Iris pigment epithelial cell (primary cell): ENCODE measurements at regions not wholly inside any gene's neighbourhood (a gene's known extent, or its start where the extent isn't known, plus 50 kb on each side); places are given as distances from the start of the nearest gene placed in this dataset.
A peak's percentile ranks its signal among the peaks of the same experiment; 100 is the strongest.
"Not testable (repeated sequence)": the region's sequence is repeated elsewhere in the genome, so short reads cannot be mapped to it uniquely, and the experiment has no call there.

Experiments used
- DNase-seq: peaks from one replicate; pipeline ENCODE4 v3.0.0-alpha.2; 2011; ENCODE audit warnings: low read depth

DNA sequence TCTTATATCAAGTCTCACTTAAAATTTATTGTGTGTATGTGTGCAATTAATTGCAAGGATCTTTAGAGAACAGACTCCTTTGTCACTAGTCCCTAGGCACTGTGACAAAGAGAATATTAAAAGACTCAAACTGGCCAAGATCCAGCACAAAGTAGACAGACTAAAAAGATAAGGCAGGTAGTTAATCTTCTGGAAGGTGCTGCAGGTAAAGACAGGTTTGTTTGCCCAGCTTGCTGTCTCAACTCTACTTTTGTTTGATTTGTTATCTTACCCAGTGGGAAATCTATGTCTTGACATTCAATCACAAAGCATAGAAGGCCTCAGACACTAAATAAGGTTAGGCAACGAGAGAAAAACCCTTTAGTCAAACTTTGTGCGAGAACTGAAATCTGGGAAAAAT, 807.9 kb upstream of the LRRN3 start:
- no peak for DNase-seq

DNA sequence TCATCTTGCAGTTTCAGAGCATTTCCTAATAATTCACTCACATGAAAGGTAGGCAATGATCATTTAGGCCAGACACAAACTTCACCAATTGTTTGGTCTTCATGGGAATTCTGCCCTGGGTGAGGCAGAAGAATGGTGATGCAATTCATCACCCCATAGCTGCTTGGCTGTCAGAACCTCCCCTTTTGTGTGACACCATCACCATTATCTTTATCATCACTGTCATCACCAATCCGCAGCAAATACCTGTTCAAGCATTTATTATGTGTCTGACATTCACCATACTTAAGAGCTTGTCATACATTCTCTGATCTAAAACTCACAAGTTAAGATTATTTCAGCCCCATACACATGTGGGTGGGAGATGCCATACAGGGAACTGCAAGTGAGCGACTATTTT, 799.5 kb upstream of the LRRN3 start:
- DNase-seq = no peak

DNA sequence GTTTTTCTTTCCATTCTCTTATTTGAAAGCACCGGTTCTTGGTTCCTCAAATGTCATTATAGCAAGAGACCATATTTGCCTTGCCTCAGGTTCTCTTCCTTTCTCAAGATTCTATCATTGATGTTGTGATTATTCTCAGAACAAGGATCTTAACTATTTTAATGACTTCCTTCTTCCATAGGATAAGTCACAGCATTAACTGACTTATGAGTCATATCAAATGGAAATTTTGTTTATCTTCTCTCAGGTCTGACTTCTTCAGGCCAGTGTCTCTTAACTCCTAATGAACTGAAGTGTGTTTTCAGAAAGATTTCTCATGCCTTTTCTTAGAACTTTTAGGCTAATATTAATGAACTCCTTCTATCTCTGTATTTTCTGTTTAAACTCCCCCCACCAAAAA, 794.6 kb upstream of the LRRN3 start:
- peak; percentile 9 for DNase-seq

DNA sequence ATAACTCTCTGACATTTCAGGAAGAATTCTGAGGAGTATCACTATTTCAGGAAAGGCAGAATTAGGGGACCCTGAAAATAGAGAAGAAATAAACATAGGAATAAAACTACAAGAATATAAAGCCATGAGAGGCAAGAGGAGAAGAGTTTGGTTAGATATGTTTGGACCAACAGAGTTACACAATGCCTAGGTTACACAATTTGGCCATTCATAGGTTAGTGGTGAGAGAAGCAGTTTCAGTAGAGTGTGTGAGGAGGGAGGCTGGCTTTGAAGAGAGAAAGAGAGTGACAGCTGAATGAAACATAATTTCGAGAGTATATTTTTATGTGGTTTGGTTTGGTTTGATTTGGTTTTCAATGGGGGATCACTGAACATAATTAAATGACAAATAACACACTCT, 783.2 kb upstream of the LRRN3 start:
- peak; percentile 43 for DNase-seq

DNA sequence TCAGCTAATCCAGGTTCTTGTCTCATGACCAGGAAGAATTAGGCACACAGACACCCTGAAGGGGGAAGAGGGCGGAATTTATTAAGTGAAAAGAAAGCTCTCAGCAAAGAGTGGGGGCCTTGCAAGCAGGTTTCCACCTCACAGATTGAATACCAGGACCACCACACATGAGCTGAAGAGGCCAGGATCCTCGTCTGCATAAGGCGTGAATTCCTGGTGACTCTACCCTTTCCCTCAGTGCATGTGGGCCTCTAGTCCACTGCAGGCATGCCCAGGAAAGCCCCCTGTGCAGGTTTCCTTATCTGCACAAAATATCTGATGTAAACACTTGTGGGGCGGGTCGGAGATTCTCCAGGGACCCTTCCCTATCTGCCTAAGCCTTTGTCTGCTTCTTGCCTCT, 782.1 kb upstream of the LRRN3 start:
- DNase-seq = no peak

DNA sequence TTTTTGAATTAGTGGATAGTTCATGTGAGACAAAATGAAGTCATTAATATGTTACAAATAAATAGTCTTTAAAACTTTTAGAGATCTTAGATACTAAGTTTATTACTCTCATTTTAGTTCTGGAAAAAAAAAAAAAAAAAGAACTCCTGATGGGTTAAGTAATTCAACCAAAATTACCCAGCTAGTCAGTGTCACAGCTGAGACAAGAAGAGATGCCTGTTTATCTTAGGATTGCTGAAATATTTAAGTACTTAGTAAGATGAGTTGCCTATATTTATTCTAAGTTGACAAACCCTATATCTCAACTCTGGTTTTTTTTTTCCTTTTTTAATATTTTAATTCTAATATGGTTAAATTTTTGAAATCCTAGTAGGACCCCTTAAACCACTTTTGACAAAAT, 781.0 kb upstream of the LRRN3 start:
- peak; percentile 45 for DNase-seq

DNA sequence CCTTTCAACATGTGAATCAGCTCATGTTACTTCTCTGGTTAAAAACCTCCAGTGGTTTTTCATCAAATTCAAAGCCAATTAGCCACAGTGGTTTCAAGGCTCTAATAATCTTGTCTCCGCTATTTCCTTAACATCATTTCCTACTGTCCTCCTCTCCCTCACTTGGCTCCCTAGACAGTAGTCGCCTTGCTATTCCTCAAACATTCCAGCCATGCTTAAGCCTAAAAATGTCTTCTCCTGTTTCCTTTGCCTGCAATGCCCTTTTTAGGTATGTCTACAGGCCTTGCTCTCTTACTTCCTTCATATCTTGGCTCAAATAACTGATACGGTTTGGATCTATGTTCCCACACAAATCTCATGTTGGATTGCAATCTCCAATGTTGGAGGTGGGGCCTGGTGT, 779.4 kb upstream of the LRRN3 start:
- no peak for DNase-seq

DNA sequence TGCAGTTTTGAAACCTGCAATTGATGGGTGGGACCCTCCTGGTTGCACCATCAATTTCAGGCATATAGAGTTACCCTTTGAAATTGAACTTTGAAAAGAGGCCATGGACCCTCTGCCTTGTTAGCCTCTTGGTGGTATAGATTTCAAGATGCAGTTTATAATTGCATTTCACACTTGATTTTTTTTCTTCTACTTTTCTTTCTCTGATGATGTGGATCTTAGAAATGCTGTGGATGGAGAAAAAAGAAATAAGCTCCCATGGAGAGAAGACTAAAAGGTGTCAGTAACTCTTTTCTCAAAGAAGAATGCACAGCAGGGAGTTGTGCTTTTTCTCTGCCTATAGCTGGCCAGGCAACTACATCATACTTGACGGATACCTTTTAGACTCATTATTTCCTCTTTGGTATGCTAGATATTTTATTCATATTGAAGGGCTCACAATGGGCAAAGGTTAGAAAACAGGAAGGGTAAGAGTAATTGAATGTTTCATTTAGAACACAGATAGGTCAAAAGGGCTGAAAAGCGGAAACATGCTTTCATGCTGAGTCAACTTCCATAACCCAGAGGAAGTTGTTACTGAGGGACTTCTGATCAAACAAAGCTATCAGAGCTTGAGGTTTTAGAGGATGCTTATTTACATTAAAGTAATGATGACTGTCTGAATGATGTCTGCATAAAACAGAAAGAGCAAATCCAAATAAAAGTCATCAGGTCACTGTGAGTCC, 773.2 kb upstream of the LRRN3 start:
- peak; percentile 70 for DNase-seq

DNA sequence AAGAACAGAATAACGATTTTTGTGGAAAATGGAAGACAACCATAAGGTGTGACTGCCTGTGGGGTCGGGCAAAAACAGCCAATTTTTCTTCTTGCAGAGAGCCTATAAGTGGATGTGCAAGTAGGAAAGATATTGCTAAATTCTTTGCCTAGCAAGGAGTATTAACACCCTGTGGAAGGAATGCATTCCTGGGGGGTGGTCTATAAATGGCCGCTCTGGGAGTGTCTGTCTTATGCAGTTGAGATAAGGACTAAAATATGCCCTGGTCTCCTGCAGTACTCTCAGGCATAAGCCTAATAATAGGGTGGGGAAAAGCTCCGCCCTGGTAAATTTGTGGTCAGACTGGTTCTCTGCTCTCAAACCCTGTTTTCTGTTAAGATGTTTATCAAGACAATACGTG, 770.6 kb upstream of the LRRN3 start:
- not testable (repeated sequence) for DNase-seq

DNA sequence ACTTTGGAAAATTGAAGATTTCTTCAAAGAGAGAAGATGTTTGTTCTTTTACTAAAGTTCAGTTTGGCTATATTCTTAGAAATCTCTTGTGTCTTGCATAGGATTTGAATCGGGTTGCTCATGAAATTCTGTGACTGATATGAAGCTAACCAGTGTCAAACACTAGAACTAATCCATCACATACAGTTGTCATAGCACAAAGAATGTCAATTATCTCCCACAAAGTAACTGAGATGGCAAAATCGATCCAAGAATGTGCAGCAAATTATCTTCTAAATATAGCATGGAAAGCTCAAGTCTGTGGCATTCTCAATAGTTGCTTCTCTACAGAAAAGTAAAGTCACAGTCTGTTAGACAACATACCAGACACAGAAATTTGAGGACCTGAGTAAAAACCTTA, 768.1 kb upstream of the LRRN3 start:
- no peak for DNase-seq

DNA sequence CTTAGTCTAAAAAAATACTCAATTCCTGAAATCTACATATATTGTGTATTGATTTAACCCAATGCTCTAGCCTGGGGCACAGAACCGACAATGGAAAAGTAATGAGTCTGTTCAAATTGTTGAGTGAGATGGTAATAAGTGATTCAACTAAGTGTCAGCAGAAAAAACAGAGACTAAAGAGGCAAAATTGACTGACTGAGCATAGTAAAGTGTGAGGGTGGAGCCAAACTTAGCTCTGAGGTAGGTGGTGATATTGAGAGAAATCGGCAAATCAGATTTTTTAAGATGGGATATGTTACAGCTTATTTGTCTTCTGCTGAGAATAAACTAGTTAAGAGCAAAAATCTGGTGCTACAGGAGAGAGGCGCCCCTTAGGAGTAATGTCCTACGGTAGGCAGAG, 764.0 kb upstream of the LRRN3 start:
- DNase-seq = no peak

DNA sequence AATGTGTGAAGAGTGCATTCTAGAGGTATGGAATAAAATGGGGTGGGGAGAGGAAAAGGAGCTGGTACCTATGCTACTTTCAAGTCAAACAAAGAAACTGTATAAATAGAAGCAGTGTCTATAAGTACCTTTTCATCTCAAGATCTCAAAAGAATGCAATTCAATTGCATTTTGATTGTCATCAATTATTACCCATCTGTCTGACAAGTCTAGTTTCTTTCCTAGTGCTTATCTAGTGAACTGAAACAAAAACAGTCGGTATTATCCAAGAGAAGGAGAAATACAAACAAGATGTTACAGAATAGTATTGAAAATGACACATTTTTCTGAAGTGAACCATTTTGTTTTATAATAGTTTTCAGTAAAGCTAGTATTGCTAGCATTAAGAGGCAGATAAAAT, 754.5 kb upstream of the LRRN3 start:
- no peak for DNase-seq

DNA sequence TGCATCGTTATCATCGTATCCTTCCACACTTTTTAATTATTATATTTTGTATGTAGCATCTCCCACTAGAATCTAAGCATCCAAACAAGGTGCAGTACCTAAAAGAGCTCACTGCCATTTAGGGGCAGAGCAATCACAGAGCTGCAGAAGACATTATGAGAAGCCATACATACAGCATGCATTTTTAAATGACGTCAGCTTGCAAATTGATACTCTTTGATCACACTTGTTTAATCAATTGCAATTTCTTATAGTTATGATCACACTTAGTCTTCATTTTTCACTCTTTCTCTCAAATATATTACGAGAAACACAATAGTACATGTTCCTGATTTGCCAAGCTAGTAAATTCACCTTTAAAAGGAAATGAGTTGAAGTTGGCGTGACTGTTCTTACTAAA, 753.3 kb upstream of the LRRN3 start:
- no peak for DNase-seq

DNA sequence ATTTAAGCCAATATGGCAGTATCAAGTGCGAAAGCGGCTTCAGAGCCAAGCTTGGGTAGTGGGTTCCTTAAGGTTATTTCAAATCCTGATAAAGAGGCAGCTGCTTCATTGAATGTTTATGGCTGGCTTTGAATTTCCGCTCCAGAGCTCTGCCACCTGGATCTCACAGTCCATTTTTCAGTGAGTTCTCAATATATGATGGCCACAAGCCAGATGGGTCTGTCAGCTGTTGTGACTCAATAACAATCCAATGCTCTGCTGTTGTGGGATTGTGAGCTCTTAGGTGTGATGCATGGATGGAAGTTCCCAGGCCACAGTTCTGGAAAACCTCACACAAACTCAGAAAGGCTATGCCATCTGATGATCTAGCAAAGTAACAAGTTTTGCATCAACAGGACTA, 743.8 kb upstream of the LRRN3 start:
- peak; percentile 12 for DNase-seq

DNA sequence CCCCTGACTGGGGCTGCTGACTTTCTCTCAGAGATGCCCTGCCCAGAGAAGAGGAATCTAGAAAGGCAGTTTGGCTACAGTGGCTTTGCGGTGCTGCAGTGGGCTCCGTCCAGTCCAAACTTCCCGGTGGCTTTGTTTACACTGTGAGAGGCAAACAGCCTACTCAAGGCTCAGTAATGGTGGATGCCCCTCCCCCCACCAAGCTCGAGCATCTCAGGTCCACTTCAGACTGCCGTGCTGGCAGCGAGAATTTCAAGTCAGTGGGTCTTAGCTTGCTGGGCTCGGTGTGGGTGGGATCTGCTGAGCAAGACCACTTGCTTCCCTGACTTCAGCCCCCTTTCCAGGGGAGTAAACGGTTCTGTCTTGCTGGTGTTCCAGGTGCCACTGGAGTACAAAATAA, 734.5 kb upstream of the LRRN3 start:
- no peak for DNase-seq

DNA sequence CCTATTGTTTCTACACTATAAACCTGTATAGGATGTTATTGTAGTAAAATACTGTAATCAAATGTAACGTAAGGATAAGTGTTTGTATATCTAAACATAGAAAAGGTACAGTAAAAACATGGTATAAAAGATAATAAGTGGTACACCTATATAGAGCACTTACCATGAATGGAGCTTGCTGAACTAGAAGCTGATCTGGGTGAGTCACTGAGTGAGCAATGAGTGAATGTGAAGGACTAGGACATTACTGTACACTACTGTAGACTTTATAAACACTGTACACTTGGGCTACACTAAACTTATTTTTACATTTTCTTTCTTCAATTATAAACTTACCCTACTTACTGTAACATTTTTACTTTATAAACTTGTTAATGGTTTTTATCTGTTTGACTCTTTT, 732.9 kb upstream of the LRRN3 start:
- peak; percentile 56 for DNase-seq

DNA sequence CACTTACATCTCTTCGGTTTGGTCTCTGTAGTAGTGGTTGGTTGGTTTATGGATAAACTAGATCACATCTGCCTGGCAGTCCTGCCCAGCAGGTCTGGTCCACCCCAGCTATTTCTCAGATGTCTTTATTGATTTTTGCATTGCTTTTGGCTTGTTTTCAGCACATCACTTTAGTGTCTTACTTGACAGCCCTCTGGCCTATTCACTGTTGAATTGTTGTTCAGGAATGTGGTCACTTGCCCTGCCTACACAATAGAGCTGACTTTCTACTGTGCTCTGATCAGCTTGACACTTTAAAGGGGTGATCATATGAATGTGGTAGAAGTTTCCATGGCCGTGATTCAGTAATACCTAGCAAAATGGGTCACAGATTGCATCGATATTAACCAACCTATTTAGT, 719.2 kb upstream of the LRRN3 start:
- no peak for DNase-seq

DNA sequence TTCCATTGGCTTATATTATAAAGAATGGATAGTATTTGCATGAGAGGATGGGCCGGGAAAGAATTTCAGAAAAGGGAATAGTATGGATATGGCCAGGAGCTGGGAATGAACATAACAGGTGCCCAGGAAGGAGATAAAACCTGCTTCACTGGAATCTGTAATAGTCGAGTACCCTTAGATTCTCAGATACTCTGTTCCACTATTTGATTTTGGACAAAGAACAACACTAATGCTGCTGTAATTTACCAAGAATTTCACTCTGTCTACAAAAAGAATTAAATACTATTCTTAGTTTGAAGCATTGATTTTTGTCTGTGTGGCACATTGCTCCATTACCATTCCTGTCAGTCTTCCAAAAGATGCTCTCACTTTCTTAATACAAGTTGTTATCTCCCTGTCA, 718.2 kb upstream of the LRRN3 start:
- DNase-seq = no peak

DNA sequence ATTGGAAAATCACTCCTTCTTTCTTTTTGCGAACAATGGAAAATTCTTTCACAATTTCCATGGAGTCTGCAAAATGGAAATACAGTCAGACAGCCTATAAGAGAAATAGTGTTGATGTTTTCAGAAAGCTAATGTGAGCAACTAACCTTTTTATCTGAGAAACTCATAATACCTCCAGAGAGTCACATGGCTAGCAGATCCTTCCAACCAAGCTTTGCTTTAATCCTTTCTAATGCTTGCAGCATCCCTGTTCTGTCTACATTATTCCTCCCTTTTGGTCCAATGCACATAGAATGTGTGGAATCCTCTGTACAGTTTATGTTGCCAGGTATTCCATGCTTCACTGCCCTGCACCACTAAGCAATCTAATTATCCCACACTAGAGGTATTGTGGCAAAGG, 717.5 kb upstream of the LRRN3 start:
- peak; percentile 28 for DNase-seq

DNA sequence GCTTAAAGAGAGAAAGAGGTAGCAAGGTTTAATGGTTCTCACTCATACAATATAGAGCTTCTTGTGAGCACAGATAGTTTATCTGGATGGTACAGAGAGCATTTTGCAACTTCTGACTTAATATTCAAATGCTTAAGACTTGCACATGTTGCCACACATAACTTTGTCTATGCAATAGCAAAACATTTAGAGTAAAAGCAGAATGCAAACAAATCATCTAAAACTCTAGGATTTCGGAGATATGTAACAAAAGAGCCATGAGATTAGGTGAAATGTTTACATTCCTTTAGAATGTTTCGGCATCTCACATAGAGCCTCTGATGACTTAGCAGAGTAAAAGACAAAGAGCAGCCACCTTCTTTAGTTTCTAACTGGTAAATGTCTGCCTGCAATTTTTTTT, 717.1 kb upstream of the LRRN3 start:
- DNase-seq = peak; percentile 11

DNA sequence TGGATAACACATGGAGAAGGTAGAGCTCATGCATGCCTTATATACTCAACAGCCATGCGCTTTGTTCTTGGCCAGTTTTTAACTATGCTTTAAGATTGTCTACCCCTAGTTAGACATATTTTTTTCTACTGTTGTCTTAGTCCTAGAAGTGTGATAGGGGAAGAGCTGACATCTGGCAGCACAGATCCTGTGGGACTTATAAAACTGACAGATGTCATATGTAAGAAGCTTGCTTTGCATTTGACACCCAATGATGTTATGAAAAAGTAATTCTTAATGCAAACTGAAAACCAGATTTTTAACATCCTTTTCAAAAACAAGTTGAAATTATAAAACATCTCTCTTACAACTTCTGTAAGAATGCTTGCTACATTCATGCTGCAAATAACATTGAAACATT, 715.9 kb upstream of the LRRN3 start:
- no peak for DNase-seq

DNA sequence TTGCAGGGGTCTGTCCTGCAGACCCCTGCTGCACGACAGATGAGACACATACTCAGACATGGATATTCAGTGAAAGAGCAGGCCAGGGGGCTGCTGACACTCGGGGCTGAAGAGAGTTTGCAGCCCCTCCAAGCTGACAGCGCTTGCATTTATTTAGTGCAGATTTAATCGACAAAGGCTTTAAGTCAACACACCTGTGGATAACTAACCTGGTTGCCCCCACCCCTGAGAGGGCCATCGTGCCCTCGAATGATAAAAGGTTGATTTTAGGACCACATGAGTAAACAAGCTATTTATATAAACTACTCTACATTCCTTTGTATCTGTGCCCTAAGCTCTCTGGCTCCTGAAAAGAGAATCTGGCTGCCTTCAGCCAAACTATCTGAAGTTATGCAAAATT, 708.2 kb upstream of the LRRN3 start:
- DNase-seq = no peak

DNA sequence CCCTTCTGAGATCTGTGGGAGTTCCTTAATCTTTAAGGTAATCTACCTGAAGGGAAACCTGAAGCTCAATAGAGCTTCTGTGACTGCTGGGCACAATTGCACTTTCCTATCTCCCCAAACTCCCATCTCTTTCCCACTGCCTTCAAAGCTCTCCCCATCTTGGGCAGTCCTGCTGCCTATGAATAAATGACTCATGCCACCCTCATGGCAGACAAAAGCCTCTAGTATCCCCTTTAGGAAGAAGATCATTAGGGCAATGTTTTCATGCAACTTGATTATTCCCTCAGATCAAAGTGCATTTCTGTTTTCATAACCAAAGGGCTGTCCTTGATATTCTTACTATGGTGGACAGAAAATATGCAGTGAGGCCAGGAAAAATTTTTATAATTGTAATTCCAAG, 704.9 kb upstream of the LRRN3 start:
- no peak for DNase-seq

DNA sequence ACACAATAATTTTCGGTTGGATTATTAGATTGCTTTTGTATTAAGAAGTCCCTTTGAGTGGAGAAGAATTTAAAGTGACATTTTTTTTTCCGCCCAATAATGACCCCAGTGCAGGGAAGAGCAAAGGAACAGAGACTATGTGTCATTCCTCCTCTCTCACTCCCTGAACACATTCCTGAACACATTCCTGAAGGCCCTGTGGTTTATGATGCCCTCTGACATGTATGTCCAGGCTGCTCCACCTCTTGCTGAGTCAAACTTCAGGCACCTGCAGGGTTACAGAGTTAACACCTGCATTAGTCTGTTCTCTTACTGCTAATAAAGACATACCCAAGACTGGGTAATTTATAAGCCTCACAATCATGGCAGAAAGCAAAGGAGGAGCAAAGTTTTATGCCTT, 704.0 kb upstream of the LRRN3 start:
- DNase-seq = peak; percentile 69

DNA sequence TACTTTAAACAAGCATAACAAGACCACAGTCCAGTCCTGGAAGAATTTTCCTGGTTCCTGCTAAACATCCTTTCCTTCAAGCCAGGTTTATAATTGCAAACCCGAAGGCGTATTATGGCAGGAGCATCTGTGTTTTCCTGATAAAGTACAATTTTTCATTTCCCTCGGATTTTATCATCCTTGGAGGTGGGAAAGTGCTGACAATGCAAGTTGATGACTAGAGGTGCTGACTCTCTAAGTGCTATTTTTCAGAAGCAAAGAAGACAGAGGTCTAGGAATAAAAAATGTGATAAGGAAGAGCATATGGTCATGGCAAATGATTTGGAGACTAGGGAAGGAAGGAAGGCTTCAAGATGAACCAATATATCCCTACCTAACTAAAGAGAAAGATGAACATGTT, 703.2 kb upstream of the LRRN3 start:
- DNase-seq = no peak
